ENCODE measurements at regions not wholly inside any gene's neighbourhood (a gene's known extent, or its start where the extent isn't known, plus 50 kb on each side); places are given as distances from the start of the nearest gene placed in this dataset.

- no peak for DNase-seq
Observed at GRCh38 chr5:68490406-68490805, 274.9 kb downstream of the PIK3R1 start.

- DNase-seq = no peak
Observed at GRCh38 chr5:68494771-68495170, 279.2 kb downstream of the PIK3R1 start.

DNA sequence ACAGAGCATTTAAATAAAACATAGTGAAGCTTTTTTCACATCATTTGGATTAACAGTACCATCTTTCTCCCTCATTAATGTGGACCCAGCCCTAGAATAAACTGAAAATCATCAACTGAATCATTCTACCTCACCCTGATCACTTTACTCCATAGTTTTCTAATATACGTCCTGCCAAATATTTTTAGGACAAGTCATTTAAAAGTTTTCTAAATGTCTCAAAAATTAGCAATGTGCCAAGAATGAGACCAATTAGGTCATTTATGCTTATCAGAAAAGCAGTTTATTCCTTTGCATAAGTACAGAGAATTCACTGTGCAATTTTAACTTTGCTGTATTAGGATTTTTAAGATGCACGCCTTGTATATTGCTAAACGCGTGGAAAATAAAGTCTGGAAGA is 284.4 kb downstream of the PIK3R1 start:
- no peak for DNase-seq

- no peak for DNase-seq
Observed at GRCh38 chr5:68500813-68501212, 285.3 kb downstream of the PIK3R1 start.

GRCh38 chr5:68502531-68502930 is 287.0 kb downstream of the PIK3R1 start:
- no peak for DNase-seq

GRCh38 chr5:68504306-68504705 is 288.8 kb downstream of the PIK3R1 start:
- DNase-seq = no peak

DNA sequence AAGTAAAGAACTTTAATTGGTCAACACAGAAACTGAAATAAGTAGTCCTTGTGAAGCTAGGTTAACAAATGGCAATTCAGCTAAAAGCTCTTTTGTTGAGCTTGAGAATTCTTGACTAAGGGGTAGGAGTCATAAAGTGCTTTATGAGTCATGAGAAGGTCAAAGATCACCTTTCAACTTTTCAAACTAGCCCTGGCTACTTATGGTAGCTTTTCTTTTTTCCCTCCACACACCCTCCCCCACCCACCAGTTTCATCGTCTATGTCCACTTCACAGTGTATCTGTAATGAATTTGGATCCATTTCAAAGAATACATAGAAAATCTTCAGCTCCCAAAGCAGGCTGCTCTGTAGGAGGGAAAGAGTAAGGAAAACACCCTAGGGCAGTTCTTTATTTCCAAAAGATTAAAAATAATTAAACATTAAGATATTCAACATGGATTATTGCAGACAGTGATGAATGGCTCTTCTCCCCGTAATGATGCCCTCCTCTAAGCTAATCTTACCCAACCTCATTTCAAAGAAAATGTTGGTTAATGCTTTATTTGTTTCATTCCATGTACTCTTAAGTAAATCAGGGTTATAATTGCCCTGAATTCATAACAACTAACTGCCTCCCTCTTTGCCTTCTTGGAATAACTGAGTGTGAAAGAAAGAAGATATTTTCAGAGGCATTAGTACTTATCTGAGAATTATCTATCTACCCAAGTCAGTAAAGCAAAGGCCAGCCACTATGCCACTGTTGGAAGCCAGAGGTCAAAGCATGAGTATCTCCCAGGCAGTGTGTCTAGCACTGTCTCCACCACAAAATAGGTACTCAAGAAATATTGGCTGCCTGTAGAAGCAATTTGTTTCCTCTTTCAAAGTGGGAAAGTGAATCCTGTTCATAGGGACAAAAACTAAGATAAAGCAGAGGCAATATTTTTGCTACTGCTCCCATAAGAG is 290.6 kb downstream of the PIK3R1 start:
- DNase-seq = no peak

- DNase-seq = no peak
Observed at GRCh38 chr5:68515514-68515913, 300.0 kb downstream of the PIK3R1 start.

- no peak for DNase-seq
Observed at GRCh38 chr5:68518286-68518685, 302.7 kb downstream of the PIK3R1 start.

DNA sequence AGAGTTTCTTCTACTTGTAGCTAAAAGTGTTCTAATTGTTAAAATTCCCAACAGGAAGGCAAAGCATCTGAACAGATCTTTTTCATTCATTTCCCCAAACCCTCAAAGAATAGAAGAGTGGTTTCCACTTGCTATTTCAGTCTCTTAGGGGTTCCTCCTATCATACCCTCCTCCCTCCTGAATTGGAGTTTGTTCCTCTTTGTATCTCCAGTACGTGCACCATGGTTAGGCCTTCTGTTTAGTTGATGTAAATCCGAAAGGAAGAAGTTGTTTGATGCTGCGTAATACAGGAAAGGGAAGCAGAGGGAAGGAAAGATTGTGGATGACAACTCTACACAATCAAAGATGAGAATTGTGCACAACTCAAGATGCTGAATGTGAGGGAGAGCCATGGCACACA is 303.6 kb downstream of the PIK3R1 start:
- DNase-seq = no peak

GRCh38 chr5:68521776-68522175 is 306.2 kb downstream of the PIK3R1 start:
- DNase-seq = no peak

DNA sequence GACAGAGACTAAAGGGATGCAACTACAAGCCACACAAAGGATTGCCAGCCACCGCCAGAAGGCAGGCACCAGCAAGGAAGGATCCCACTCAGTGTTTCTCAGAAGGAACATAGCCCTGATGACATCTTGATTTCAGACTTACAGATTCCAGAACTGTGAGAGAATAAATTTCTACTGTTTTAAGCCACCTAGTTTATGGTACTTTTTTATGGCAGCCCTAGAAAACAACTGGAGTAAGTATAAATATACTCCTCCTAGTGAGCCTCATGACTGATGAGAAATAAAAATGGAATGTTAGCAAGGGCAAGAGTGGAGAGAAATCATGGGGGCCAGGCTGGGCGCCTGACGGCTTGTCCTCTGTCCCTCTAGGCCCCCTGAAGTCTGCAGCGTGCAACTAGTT is 307.3 kb downstream of the PIK3R1 start:
- DNase-seq = no peak

DNA sequence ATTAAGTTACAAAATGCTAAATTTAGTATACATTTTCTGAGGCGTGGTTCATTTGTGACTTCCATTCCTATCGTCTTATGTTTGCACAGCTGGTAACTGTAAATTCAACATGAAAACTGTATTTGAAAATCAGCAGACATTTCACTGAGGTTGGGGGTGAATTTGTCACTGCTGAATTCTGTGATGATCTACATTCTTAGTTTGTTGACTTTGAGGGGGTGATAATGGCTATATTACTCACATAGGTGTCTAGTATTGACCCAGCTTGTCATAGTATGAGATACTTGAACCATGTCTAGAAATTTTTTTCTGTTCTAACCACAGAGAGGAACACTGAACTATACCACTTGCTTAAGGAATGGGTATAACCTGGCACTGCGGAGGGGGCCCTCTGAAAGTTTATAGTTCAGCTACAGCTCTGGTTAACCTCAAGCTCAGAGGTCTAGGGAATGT is 313.3 kb downstream of the PIK3R1 start:
- no peak for DNase-seq

DNA sequence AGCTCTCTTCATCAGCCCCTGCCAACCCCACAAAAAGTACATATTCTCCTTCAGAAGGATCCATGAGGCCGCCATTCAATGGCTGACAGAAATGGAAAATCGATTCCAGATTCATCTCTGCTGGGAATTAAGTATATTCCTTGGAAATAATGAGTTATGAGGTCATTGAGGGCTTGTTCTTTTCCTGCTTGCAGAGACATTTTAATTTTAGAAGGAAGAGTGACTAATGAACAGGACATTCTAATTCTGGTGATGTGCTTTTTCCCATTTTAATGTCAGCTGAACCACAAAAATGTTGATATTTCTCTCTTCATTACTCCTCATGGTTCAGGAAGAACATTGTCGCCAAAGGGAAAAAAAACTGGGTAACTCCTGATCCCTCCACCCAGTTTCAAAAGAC is 314.0 kb downstream of the PIK3R1 start:
- no peak for DNase-seq

DNA sequence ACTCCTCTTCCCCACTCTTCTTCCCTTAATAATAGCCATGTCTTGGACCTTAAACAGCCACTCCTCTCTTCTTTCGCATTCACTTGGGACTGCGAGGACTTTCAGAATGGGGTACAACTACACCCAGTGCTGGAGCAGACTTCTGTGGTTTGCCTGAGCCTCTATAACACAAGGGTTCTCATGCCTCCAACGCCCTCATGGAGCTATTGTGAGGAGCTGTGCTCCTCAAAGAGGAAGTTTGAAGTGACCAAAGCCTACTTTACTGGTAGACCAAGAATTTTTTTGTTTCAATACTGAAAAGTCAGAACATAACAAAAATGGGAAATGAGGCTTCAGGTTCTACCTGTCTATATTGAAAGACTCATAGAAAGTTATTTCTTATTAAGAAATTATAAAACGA is 316.4 kb downstream of the PIK3R1 start:
- no peak for DNase-seq

DNA sequence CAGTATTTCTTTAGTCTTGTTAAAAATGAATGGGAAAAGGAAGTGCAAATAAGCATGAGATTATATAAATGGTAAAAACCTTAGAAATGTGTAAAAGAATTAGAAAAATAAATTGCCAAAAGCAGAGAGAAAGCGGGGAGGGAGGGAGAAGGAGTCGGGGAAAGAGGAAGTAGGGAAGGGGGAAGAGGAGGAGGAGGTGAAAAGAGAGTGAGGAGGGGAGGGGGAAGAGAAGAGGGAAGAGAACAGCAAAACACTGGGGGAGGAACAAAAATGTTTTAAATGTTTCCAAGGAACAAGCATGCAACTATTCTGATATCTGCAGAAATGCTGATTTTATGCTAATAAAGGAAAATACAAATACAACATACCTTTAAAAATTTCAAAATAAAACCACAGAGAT is 317.5 kb downstream of the PIK3R1 start:
- DNase-seq = no peak

DNA sequence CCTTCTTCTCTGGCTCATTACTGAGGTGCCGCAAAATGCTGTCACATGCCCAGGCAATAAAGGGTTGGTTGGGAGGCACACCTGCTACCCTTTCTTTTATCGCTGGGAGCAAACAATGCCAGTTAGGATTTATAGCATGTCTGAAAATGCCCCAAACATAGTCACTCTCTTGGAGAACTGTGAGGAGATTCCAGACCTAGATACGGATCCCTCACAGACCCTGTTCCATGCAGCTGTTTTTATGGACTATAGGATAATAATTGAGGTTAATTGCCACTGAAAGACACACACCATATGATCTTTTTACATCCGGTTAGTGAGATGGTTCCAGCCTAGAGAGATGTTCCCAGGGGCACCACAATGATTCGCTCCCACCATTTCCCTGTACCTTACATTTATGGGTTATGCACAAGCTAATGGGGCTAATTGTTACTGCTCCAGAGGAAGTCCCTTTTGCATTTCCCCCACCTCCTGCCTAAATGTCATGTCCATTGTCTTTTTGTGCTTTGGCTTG is 318.1 kb downstream of the PIK3R1 start:
- DNase-seq = no peak

GRCh38 chr5:68534131-68534940 is 318.8 kb downstream of the PIK3R1 start:
- DNase-seq = no peak

- no peak for DNase-seq
Observed at GRCh38 chr5:68534956-68535520, 319.5 kb downstream of the PIK3R1 start.

DNA sequence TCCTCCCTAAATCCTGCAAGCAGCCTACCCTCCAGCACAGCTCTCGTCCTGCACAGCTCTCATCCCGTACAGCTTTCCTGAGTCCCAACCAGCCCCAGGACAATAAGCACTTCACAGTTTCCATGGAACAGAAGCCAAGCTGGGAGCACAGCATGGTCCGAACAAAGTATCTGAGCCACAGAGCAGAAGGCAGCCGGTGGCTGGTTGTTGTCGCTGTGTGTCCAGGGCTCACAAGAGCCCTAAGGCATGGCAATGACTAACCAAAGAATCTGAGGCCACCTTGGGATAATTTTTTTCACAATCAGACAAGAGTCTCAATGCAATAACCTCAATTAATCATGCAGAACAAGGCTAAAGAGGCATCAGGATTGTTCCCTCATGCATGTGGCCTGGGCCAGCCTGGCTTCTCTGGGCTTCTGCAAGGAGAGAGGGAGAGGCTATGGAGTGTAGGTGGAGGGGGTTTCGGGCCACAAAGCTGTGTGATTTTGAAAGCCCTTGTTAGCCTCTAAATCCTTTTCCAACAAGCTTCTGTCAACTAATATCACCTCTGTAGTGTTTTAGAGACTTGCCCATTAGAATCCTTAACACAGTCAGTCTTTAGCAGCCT is 323.4 kb downstream of the PIK3R1 start:
- no peak for DNase-seq

DNA sequence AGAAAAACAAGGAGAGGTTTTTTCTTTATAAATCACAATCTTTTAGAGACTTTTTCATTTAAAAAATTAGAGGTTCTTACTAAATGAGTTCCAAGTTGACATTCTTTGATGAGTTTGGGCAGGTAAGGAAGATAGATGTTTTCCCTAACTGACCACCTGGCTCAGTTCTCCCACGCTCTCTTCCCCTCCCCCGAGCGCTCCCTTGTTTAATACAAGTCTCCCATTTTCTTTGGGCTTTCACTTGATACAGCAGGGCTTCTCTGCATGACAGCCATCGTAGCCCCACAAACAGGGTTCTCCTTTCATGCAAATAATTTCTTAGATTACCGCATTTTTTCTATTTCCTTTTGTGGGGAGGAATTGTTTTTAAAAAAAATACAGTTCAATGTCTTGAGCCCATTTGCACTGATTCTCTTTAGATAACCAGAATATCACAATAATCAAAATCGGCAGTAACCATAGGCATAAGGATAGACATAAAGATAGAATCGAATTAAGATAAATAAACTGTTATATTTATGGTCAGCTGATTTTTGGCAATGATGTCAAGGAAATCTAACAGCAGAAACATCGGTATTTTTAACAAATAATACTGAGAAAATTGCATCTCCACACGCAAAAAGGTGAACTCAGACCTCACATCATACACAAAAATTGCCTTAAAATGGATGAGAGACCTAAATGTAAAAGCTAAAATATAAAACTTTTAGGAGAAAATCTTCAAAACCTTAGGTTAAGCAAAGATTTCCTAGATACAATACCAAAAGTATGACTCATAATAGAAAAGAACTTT is 325.4 kb downstream of the PIK3R1 start:
- DNase-seq = no peak

DNA sequence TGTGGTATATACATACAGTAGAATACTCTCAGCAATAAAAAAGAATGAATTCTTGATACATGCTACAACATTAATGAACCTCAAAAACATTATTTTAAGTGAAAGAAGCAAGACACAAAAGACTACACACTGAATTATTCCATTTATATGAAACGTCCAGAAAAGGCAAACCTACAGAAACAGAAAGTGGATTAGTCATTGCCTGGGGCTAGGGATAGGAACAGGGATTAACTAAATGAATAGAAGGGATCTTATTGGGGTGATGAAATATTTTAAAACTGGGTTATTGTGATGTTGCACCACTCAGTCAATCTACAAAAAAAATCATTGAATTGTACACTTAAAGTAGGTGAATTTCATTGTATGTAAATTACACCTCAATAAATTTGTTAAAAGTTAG is 326.7 kb downstream of the PIK3R1 start:
- DNase-seq = no peak
